HG03175 (cell line): ENCODE measurements at regions not wholly inside any gene's neighbourhood (a gene's known extent, or its start where the extent isn't known, plus 50 kb on each side); places are given as distances from the start of the nearest gene placed in this dataset.
A peak's percentile ranks its signal among the peaks of the same experiment; 100 is the strongest.

Source experiments
- ATAC-seq: cut with Tn5 transposase; IDR thresholded peaks from one replicate; pipeline ENCODE4 v1.9.1; 2021; ENCODE audit warnings: mild to moderate bottlenecking, moderate library complexity; ENCODE audit not compliant: unreplicated experiment

DNA sequence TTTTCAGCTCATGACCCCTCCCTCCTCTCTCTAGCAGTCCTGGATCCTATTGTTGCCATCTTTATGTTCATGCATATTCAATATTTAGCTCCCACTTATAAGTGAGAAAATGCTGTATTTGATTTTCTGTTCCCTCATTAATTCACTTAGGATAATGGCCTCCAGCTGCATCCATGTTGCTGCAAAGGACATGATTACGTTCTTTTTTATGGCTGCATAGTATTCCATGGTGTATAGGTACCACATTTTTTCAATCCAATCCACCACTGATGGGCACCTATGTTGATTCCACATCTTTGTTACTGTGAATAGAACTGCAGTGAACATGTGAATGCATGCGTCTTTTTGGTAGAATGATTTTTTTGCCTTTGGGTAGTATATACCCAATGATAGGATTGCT lies 188.4 kb downstream of the FOXL1 start:
- no peak for ATAC-seq

DNA sequence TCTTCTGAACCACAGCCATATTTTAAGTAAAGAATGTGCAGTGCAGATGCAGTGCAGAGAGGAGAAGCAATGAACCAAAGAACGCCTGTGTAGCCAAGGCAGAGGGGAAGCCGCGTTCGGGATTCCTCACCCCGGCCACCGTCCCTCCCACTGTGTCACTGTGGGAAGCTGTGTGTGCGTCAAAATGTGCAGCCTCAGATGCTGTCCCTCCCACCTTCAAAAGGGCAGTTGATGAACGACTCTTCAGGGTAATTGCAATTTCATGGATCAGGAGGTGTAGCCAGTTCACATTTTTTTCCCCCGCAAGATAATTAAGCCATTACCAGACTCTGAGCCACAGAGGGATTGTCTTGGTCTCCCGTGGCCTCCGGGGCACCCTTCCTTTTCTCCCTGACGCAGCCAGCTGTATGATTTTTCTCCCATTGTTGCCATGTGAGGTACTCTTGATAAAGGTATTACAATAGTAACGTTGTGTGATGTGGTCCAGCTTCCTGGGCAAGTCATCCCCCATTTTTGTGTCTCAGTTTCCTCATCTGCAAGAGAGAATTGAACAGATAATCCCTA lies 190.0 kb downstream of the FOXL1 start:
- ATAC-seq, result no peak

DNA sequence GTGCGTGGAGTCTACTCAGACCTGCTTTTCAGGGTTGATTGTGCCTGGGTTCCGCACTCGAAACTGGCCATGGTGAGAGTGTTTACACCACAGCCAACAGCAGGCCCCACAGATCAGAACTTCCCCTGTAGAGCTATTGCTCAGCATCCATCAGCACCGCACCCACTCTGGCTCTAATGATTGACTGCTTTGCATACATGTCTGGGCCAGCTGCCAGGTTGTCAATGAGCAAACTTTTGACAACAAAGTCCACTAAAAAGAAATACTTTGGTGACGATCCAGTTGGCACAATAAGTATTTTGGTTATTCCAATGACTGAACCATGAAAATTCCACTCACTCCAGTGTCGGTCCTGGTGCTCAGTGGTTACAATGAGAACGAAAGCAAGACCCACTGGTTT lies 190.7 kb downstream of the FOXL1 start:
- peak; percentile 64 for ATAC-seq

GRCh38 chr16:86771506-86772460 lies 193.4 kb downstream of the FOXL1 start:
- ATAC-seq, result no peak

DNA sequence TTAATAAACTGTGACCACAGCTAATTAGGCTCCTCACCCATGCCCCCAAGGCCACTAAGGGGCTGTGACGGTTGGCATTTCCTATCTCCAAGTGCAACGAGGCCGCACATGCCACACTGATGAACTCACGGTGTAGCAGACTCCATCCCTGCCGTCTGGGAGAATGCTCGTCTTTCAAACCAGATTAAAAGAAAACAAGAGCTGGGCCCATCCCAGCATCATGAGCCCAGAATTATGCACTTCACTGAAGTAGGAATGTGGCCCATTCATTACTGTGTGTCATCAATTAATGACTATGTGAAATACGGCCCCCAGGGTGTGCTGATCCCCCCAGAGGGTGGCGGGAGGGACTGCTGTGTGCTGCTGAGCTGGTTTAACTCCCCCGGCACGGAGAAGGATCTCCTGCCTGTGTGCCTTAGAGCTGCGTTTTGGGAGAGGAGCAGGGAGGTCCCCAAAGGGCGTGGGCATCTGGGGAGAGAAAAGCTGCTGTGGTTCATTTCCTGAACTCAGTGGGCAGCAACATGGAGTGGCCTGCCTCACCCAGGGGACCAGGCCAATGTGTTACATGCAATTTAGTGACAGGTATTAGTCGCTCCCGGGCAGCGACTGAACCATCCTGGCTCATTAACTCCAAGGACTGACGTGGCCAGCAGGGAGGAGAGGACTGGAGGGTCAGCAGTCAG lies 194.5 kb downstream of the FOXL1 start:
- ATAC-seq, result no peak

DNA sequence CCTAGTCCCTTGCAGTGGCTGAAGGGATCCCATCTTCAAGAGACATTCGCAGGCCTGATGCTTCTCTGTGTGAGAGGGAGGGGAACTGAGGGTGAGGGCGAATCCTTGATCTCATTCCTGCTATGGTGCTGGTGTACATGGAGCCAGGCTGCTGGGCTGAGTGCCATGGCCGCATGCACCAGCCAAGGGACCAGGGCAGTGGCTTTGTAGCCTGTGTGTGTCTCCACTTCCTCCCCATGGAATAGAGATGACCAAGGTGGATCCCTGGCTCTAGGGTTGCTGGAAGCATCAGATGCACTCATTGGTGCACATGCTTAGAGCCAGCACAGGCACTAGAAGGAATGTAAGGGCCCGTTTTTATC lies 195.0 kb downstream of the FOXL1 start:
- ATAC-seq, result no peak

- ATAC-seq, result no peak
These were observed 196.6 kb downstream of the FOXL1 start for GRCh38 chr16:86774931-86775330.

DNA sequence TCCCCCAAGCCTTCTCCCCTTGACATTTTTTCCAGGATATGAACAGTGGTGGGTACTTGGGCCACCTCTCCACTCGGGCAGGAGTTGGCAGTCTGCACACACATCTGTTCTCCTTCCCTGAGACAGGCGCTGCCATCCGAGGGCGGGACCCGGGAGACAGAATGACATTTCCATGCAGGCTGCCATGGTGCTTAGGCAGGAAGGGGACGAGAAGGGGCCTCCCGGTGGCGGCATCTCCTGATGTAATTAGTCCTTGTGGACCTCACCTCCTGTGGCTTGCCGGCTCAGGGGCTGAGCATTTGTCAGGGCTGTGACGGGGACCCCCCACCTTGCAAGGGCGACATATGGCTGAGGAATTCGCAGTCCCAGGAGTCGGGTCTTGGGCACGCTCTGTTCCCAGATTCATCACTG lies 197.2 kb downstream of the FOXL1 start:
- no peak for ATAC-seq

GRCh38 chr16:86777381-86777946 lies 199.1 kb downstream of the FOXL1 start:
- no peak for ATAC-seq

- ATAC-seq, result no peak
These were observed 199.9 kb downstream of the FOXL1 start for GRCh38 chr16:86778108-86778745.

DNA sequence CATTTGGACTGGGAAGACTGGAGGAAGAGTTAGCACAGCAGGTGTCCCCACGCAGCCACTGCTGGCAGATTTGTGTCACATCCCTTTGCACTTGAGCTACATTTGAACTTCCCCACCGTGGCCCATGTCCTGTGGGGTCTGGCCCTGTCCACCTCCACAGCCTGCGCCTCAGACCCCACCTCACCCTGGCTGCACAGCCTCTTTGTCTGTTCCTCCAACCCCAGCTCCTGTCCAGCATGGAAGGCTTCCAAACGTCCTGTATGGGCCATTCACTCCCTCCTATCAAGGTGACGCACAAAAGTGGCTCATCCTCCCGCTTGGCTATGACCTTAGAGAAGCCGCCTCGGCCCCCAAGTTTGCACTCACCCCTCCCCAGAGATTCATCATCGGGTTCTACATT lies 200.6 kb downstream of the FOXL1 start:
- ATAC-seq, result no peak

- no peak for ATAC-seq
These were observed 202.7 kb downstream of the FOXL1 start for GRCh38 chr16:86781046-86781445.

- no peak for ATAC-seq
These were observed 205.6 kb downstream of the FOXL1 start for GRCh38 chr16:86783636-86784626.

GRCh38 chr16:86786338-86786737 lies 208.0 kb downstream of the FOXL1 start:
- ATAC-seq, result no peak

- ATAC-seq, result no peak
These were observed 208.6 kb downstream of the FOXL1 start for GRCh38 chr16:86786994-86787393.

DNA sequence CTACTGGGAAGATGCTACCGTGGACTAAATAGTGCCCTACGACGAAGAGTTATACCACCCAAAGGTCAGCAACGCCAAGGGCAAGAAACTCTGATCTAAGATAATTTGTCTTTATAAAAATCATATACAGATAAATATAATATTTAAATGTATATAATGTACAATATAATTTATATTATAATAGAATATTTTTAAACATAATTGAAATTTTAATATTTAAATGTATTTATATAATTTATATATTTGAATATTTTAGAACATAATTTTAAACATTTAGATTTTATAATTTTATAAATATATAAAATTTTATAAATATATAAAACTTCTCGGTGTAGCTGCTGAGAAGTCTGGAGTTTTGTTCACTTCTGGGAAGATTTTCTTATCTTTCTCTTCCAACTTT lies 209.2 kb downstream of the FOXL1 start:
- no peak for ATAC-seq

- no peak for ATAC-seq
These were observed 211.3 kb downstream of the FOXL1 start for GRCh38 chr16:86789621-86790051.

DNA sequence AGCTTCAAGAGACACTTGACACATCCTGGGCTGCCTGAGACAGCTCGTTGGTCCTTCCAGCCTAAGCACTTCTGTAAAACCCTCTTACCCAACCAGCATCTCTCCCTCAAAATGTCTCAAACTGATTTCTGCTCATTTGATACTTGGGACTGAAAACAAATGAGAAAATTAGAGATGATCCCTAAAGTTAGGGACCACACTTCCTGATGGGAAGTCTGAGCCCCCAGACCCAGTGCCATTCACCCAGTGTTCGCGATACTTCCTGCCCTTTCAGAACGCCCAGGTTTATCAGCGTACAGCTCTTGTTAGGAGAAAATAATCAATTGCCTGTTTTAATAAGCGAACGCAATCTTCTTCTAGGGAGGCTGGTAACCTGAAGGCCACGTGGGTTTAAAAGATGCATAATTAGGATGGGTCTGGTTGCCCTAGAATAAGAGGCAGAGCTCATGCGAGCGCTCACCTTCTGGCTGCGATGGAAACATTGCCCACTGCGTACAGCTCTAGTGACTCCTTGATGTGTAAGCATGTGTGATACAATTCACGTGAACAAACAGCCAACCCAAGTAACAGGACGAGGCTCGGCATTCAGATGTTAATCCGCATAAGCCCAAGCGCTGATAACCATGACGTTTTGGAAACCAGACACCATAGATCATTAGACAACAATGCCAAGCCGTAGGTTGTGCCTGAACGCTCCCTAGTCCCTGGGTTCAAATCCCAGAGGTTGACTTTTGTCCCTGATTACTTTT lies 213.1 kb downstream of the FOXL1 start:
- no peak for ATAC-seq

GRCh38 chr16:86794216-86794864 lies 216.0 kb downstream of the FOXL1 start:
- ATAC-seq, result no peak
